Mesodermal cell (in vitro differentiated cells): ENCODE measurements at regions not wholly inside any gene's neighbourhood (a gene's known extent, or its start where the extent isn't known, plus 50 kb on each side); places are given as distances from the start of the nearest gene placed in this dataset.

Experiments used
- H3K27ac ChIP-seq: 2 replicates; pipeline ENCODE4 v1.7.0; 2013; ENCODE audit warnings: mild to moderate bottlenecking, low read depth, low read length, moderate library complexity; ENCODE audit not compliant: severe bottlenecking
- H3K36me3 ChIP-seq: 2 replicates; pipeline ENCODE4 v1.7.1; 2013; ENCODE audit warnings: mild to moderate bottlenecking, low read length, moderate library complexity; ENCODE audit not compliant: control insufficient read depth, insufficient read depth
- H3K4me1 ChIP-seq: one replicate; pipeline ENCODE4 v1.7.1; 2013; ENCODE audit warnings: mild to moderate bottlenecking, low read length; ENCODE audit not compliant: insufficient read depth, control insufficient read depth, poor library complexity, severe bottlenecking
- H3K4me3 ChIP-seq: 2 replicates; pipeline ENCODE4 v1.7.0; 2013; ENCODE audit warnings: low read length, control low read depth, mild to moderate bottlenecking; ENCODE audit not compliant: insufficient read depth, poor library complexity, severe bottlenecking; ENCODE audit errors: extremely low read depth
- H3K9me3 ChIP-seq: 2 replicates; pipeline ENCODE4 v1.7.1; 2013; ENCODE audit warnings: mild to moderate bottlenecking, low read length, moderate library complexity; ENCODE audit not compliant: control insufficient read depth
- WGBS, 2 experiments: methylation state at CpG; one replicate each; pipeline ENCODE4 v1.1.5; 2013; ENCODE audit warnings: missing lambda C conversion rate in 2 of 2; ENCODE audit not compliant: insufficient coverage in 2 of 2; 5-methylcytosine and 5-hydroxymethylcytosine counted together

DNA sequence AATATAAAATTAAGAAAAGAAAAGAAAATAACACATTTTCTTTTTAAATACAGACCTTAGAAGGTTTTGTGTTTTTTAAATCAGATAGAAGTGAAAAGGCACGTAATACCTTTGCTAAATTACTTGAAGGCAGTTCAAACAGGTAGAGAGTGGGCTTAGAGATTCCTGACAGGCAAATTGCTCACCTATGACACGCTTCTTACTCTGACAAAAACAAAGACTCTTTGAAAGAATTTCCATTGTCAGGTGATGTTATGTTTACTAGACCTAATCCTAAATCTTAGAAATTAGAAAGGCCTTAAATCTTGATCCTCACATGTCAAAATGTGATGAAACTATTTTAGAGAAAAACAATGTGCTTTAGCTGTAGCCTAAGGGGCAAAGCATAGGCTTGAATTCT is 522.9 kb downstream of the SOX11 start:
- no peaks in the 10 kb centered on the region for H3K36me3 ChIP-seq
- no peak overlapping the region for H3K4me3 ChIP-seq
- H3K27ac ChIP-seq: no peak overlapping the region
- no peaks in the 10 kb centered on the region for H3K4me1 ChIP-seq
- 100% methylated on average over 1 of the region's 2 CpGs; no CpG with 5 or more reads in 1 of the 2 experiments for WGBS, 2 experiments
- H3K9me3 ChIP-seq: no peaks in the 10 kb centered on the region

DNA sequence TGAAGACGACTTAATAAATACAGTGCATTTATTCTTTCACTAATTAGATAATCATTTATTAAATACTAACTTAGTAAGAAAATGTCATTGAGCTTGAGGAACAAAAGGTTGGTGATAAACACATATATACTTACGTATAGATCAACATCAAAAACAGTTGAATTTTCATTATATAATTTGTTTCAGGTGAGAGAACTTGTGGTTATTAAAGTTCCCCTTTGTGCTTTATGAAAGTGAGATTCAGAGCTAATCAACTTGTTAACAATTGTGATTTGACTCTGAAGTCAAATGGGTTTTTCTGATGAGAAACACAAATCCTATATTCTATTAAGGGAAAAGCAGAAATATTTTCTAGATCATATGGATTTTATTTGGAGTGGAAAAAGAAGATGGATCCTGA is 524.0 kb downstream of the SOX11 start:
- WGBS, 2 experiments: no CpG with 5 or more reads among the region's 2 CpGs
- H3K9me3 ChIP-seq: no peaks in the 10 kb centered on the region
- H3K27ac ChIP-seq: no peak overlapping the region
- H3K36me3 ChIP-seq: no peaks in the 10 kb centered on the region
- no peak overlapping the region for H3K4me3 ChIP-seq
- no peaks in the 10 kb centered on the region for H3K4me1 ChIP-seq

GRCh38 chr2:6218926-6219325 is 526.7 kb downstream of the SOX11 start:
- Histone ChIP-seq H3K27ac (no peak overlapping the region), H3K36me3 (no peaks in the 10 kb centered on the region), H3K4me1 (no peaks in the 10 kb centered on the region), H3K9me3 (no peaks in the 10 kb centered on the region), H3K4me3 (no peak overlapping the region)
- 94 to 100% methylated on average over 2 of the region's 4 CpGs for WGBS, 2 experiments

- no peaks in the 10 kb centered on the region for H3K36me3 ChIP-seq
- no peak overlapping the region for H3K27ac ChIP-seq
- 82 to 95% methylated on average over 3 of the region's 4 CpGs for WGBS, 2 experiments
- H3K4me3 ChIP-seq: no peak overlapping the region
- H3K9me3 ChIP-seq: no peaks in the 10 kb centered on the region
- H3K4me1 ChIP-seq: no peaks in the 10 kb centered on the region
These were observed 527.7 kb downstream of the SOX11 start for GRCh38 chr2:6219906-6220305.

- Histone ChIP-seq H3K36me3 (no peaks in the 10 kb centered on the region), H3K27ac (no peak overlapping the region), H3K4me1 (no peaks in the 10 kb centered on the region), H3K9me3 (no peaks in the 10 kb centered on the region), H3K4me3 (no peak overlapping the region)
- WGBS, 2 experiments: no CpG with 5 or more reads among the region's 4 CpGs
These were observed 530.1 kb downstream of the SOX11 start for GRCh38 chr2:6222296-6222695.

- no peaks in the 10 kb centered on the region for H3K36me3 ChIP-seq
- 88 to 89% methylated on average over 3 of the region's 4 CpGs for WGBS, 2 experiments
- no peaks in the 10 kb centered on the region for H3K4me1 ChIP-seq
- no peak overlapping the region for H3K4me3 ChIP-seq
- no peaks in the 10 kb centered on the region for H3K9me3 ChIP-seq
- H3K27ac ChIP-seq: no peak overlapping the region
These were observed 532.1 kb downstream of the SOX11 start for GRCh38 chr2:6224267-6224666.

DNA sequence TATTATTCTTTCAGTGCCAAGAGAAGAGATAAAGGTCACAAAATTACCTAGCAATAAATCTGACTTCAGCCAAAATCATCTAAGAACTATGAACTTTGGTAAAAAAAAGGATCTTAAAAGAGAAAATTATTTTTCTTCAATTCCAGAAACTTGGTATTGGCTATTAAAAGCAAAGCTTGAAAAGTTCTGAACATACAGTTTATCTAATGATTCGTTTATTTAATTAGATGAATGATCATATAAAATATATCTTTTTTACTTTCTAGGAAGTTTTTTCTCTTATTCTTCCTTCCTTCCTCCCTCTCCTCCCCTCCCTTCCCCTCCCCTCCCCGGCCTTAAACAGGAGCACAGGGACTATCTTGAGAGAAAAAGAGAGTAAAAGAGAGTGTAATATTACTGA is 536.1 kb downstream of the SOX11 start:
- no peaks in the 10 kb centered on the region for H3K9me3 ChIP-seq
- H3K36me3 ChIP-seq: no peaks in the 10 kb centered on the region
- no CpG with 5 or more reads among the region's 2 CpGs for WGBS, 2 experiments
- no peak overlapping the region for H3K27ac ChIP-seq
- H3K4me3 ChIP-seq: no peak overlapping the region
- no peaks in the 10 kb centered on the region for H3K4me1 ChIP-seq

- Histone ChIP-seq H3K4me3 (no peak overlapping the region), H3K36me3 (no peaks in the 10 kb centered on the region), H3K4me1 (no peaks in the 10 kb centered on the region), H3K27ac (no peak overlapping the region), H3K9me3 (no peaks in the 10 kb centered on the region)
- WGBS, 2 experiments: 91 to 96% methylated on average over 3 to 4 of the region's 5 CpGs
These were observed 539.0 kb downstream of the SOX11 start for GRCh38 chr2:6231166-6231565.

DNA sequence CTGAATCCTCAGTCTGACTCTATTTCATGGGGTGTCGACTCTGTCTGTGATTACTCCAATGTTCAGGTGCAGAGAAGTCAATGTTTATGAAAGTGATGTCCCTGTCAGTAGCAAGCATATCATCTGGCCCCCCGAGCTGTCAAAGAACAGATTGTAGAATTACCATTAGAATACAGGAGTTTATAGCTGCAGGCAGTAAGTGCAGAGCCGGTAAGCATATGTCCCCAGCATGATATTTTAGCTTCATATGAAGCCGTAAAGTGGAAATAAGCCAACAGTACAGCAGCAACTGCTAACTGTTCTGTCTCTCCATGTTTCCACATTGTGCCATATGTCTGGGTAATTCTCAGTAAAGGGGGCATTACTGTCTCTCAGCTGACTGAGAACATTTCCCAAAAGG is 541.8 kb downstream of the SOX11 start:
- no peak overlapping the region for H3K4me3 ChIP-seq
- H3K27ac ChIP-seq: no peak overlapping the region
- WGBS, 2 experiments: 77 to 83% methylated on average over 2 to 4 of the region's 4 CpGs

DNA sequence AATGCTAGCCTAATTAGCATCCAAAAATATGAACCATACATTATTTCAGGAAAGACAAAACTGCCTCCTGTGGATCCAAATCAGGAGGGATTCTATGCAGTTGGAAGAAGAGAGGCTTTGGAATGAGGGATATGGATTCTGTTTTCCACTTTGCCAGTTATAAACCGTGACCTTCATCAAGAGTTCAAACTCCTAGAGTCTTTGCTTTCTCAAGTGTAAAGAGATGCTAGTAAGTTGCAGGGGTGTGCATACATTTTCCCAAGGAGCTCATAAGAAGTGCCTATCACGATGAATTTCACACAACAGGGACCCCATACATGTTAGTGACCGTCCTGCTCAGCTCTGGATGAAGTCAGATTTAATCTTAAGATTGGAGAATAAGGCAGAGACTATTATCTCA is 542.5 kb downstream of the SOX11 start:
- WGBS, 2 experiments: 60% methylated on average over 1 of the region's 3 CpGs; no CpG with 5 or more reads in 1 of the 2 experiments
- Histone ChIP-seq H3K27ac (no peak overlapping the region), H3K4me3 (no peak overlapping the region), H3K9me3 (no peaks in the 10 kb centered on the region), H3K36me3 (no peaks in the 10 kb centered on the region), H3K4me1 (no peaks in the 10 kb centered on the region)

More for the DNA sequence above, 541.8 kb downstream of the SOX11 start:
- no peaks in the 10 kb centered on the region for H3K9me3 ChIP-seq
- no peaks in the 10 kb centered on the region for H3K36me3 ChIP-seq
- no peaks in the 10 kb centered on the region for H3K4me1 ChIP-seq

DNA sequence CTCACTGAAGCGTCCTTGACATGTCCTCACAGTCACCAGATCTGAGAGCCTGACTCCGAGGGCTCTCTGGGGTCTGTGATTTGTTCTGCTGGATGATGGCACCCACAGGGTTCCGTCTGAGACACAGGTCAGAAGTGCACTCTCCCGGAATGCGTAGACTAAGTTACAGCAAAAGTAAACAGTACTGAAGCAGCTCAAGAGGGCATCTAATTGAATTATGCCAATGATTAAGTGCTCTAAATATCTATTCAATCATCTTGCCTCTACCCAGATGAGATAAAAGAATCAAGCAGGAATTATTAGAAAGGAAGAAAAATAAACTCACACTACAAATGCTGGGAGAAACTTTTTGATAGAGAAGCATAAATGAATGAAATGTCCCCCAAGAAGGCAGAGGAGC is 544.1 kb downstream of the SOX11 start:
- Histone ChIP-seq H3K27ac (no peak overlapping the region), H3K4me1 (no peaks in the 10 kb centered on the region), H3K4me3 (no peak overlapping the region), H3K36me3 (no peaks in the 10 kb centered on the region), H3K9me3 (no peaks in the 10 kb centered on the region)
- WGBS, 2 experiments: 93 to 100% methylated on average over 2 to 3 of the region's 5 CpGs
